M059J (cell line): ENCODE measurements at regions not wholly inside any gene's neighbourhood (a gene's known extent, or its start where the extent isn't known, plus 50 kb on each side); places are given as distances from the start of the nearest gene placed in this dataset.
"Not testable (repeated sequence)": the region's sequence is repeated elsewhere in the genome, so short reads cannot be mapped to it uniquely, and the experiment has no call there.

Experiments used
- DNase-seq: peaks from one replicate; pipeline ENCODE4 v3.0.0-alpha.2; 2012; ENCODE audit warnings: low read depth

- DNase-seq, result no peak
Observed at GRCh38 chr13:80510686-80511085, 169.8 kb upstream of the SPRY2 start.

GRCh38 chr13:80509264-80509663, 168.3 kb upstream of the SPRY2 start:
- no peak for DNase-seq

DNA sequence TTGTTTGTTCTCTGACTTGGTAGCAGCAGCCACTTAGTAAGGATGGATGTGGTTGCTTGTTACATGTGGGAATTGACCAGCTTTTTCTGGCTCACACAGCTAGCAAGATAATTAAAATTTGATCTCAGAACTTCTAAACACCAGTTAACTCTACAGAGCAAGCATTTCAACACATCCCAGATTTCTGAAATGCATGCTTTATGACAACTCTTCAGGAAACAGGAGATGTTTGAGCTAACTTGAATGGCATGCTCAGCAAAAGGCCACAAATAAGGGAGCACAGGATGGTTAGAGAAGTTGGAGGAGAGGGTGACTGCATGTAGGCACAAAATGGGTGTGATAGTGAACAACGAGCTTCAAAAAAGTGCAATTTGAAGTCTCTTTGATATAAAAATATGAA, 167.1 kb upstream of the SPRY2 start:
- no peak for DNase-seq

GRCh38 chr13:80504453-80504852, 163.5 kb upstream of the SPRY2 start:
- no peak for DNase-seq

DNA sequence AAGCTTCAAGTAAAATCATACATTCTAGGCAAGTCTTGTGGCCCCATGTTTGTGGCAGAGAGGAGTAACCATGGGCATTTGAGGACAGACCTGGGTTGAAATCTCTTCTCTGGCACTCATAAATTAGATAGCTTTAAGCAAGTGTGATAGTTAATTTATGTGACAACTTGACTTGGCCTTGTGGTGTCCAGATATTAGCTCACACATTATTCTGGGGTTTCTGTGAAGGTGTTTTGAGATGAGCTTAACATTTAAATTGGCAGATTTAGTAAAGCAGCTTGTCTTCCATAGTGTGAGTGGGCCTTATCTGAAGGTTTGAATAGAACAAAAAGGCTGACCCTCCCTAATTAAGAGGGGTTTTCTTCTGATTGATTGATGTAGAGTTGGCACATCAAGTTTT, 161.4 kb upstream of the SPRY2 start:
- DNase-seq, result no peak

DNA sequence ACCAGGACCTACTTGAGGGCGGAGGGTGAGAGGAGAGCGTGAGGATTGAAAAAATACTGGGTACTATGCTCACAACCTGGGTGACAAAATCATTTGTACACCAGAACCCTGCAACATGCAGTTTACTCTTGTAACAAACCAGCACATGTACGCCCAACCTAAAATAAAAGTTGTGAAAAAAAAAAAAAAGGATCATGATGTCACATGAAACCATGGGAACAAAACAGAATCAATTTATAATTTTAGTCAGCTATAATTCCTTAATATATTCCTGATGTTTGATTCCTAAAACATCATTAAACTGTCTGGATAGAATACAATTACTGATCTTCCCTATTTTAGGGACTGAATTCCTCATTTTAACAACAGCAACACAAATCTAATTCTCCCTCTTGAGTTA, 160.6 kb upstream of the SPRY2 start:
- DNase-seq, result no peak

DNA sequence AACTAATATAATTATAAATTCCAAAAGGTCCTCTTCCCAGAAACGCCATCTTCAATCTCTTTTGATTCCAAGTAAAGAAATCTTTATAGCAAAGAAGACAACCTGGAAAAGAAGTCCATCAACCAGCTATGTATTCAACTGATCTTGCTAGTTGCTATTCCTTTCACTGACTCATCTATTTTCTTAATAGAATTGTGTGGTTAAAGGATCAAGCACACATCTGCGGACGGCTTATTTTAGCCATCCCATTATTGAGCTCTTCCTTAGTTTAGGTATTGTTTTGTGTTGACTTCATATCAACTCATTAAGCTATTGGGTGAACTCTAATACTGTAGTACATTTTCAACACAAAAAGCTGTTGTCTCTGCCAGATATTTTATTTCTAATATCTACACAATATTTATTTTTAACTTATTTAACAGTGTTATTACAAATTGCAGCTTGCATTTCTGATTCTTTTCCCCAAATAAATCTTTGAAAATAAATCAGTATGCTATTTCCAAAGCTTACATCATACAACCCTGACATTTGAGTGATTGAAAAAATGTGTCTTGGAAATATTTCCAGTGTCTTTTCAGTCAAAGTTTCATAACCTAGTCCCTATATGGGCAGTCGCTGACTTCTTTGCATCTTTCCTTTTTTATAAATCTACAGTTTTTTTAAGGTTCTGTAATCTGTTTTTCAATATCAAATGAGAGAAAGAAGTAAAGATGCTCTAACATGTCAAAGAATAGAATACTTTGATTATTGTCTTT, 158.8 kb upstream of the SPRY2 start:
- no peak for DNase-seq

- DNase-seq, result no peak
Observed at GRCh38 chr13:80498433-80498832, 157.5 kb upstream of the SPRY2 start.

- no peak for DNase-seq
Observed at GRCh38 chr13:80497978-80498377, 157.1 kb upstream of the SPRY2 start.

- DNase-seq, result no peak
Observed at GRCh38 chr13:80497439-80497838, 156.5 kb upstream of the SPRY2 start.

- DNase-seq, result no peak
Observed at GRCh38 chr13:80496721-80497397, 155.9 kb upstream of the SPRY2 start.

DNA sequence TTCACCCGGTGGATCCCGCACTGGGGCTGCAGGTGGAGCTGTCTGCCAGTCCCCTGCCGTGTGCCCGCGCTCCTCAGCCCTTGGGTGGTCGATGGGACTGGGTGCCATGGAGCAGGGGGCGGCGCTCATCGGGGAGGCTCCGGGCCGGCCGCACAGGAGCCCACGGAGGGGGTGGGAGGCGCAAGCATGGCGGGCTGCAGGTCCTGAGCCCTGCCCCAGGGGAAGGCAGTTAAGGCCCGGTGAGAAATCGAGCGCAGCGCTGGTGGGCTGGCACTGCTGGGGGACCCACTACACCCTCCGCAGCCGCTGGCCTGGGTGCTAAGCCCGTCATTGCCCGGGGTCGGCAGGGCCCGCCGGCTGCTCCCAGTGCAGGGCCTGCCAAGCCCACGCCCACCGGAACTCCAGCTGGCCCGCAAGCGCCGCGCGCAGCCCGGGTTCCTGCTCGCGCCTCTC, 149.6 kb upstream of the SPRY2 start:
- DNase-seq, result not testable (repeated sequence)

- DNase-seq, result no peak
Observed at GRCh38 chr13:80486402-80486801, 145.5 kb upstream of the SPRY2 start.

- DNase-seq, result no peak
Observed at GRCh38 chr13:80483157-80483556, 142.2 kb upstream of the SPRY2 start.

GRCh38 chr13:80481588-80481987, 140.7 kb upstream of the SPRY2 start:
- no peak for DNase-seq

DNA sequence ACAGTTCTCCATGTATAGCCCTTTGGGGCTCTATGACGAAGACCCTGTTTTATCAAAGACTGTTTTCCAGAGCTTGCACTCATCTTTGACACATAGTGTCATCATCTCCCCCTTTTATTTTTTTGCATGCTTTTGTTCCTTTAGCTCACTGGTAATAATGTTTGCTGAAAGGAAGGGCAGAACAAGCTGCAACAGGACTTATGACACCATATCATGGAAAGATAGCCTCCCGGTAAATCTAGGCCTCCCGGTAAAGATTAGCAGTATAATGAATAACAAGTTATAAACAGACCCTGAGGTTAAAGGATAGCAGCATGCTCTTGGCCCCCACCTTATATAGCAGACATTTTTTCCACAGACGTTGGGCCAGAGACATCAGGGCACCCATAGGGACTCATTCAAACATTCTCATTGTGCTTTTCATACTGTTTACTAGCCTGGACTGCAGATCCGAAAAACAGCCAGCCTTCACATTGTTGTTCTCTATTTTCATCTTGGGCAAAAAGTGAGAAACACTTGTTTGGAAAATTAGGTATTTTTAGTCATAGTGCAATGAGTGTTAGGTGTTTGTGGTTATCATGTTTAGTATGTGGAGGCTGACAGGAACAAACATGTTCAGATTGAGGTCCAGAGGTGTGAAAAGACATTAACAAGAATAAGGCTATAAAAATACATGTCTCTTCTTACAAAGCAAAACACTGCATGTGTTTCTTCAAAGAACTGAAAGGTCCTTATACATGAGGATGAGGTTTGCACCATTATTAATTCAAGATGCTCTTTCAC, 136.9 kb upstream of the SPRY2 start:
- no peak for DNase-seq

- no peak for DNase-seq
Observed at GRCh38 chr13:80476953-80477352, 136.0 kb upstream of the SPRY2 start.

DNA sequence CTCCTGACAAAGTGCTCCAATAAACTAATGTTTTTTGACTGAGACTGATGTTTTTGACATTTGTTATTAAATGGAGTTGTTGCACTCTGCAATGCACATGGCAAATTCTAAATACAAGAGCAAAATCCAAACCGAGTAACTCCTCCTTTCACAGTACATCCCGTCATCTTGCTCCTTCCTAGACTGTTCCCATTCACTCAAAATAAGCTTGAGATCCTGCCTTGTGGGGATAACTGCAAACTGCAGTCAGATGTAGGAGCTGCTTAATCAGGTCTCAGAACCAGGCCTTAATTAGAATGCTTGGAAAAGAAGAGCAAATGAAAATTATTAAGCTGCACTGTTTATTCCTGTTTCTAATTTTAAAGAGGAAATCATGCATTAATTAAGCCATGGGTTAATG, 134.8 kb upstream of the SPRY2 start:
- DNase-seq, result no peak

DNA sequence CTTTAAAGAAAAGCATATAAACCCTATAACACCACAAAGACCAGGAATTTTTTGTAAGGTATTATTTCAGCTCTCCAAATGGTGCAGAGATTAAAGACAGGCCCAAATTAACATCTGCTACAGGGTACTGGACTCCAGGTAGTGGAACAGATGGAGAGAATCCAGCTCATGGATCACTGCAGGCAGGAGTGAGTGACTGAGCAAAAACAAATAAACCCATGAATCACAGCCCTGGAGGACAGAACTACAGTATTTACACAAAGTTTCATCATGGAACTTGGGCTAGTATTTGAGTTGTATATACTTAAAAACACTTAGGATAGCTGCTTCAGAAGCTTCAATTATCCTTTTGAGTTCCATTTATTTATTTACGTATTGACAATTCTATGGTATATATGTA, 132.8 kb upstream of the SPRY2 start:
- no peak for DNase-seq

DNA sequence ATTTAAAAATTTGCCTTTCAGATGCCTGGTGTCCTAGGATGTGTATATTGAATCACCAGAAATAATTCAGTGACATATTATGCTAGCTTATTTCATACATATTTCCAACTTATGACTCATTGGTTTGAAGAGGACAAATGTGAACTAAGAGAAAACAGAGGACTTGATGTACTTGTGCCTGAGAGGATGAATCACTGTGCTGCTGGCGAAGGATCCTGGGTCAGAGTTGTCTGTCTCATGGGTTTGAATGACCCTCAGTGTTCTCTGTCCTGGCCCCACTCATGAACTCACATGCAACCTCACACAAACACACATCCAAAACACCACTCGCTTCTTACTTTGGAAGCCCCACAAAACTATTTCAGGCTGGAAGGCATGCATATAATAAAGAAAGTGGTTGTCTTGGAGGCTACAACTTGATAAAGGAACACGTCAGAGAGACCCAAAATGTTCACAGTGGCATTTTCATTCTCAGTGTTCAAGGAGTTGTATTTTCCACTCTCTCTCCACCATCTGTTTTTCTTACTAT, 129.0 kb upstream of the SPRY2 start:
- no peak for DNase-seq

GRCh38 chr13:80469105-80469852, 128.4 kb upstream of the SPRY2 start:
- DNase-seq, result no peak

- DNase-seq, result no peak
Observed at GRCh38 chr13:80465321-80465720, 124.4 kb upstream of the SPRY2 start.
